SH-SY5Y (cell line): ENCODE measurements at regions not wholly inside any gene's neighbourhood (a gene's known extent, or its start where the extent isn't known, plus 50 kb on each side); places are given as distances from the start of the nearest gene placed in this dataset.

Experiments
- GATA2 ChIP-seq: IDR thresholded peaks from 2 replicates; pipeline ENCODE4 v1.6.1; 2011; ENCODE audit warnings: mild to moderate bottlenecking, low read depth, low read length
- GATA3 ChIP-seq: IDR thresholded peaks from 2 replicates; pipeline ENCODE4 v1.6.1; 2011; ENCODE audit warnings: low read depth, mild to moderate bottlenecking, low read length, moderate library complexity

DNA sequence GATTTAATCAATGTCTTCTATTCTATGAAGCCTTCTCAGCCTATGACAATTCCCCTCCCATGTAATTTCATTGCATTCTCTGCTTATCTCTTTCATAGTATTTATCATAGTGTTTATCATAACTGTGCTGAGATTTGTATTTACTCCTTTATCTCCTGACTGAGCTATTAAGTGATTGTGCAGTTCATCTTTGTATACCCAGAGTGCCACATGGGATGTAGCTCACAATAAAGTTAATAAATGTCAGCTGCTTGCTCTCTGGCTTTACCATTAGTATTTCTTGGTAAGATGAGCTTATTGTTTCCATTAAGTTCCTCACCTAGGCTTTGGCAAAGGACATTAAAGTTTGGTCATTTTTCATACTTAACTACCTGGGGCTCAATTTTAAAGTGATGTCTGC lies 275.1 kb upstream of the MPDZ start:
- TF ChIP-seq GATA2 (peak; percentile 36; the same call in 1 of the 2 replicates), GATA3 (peak; percentile 50; the same call in 1 of the 2 replicates)

DNA sequence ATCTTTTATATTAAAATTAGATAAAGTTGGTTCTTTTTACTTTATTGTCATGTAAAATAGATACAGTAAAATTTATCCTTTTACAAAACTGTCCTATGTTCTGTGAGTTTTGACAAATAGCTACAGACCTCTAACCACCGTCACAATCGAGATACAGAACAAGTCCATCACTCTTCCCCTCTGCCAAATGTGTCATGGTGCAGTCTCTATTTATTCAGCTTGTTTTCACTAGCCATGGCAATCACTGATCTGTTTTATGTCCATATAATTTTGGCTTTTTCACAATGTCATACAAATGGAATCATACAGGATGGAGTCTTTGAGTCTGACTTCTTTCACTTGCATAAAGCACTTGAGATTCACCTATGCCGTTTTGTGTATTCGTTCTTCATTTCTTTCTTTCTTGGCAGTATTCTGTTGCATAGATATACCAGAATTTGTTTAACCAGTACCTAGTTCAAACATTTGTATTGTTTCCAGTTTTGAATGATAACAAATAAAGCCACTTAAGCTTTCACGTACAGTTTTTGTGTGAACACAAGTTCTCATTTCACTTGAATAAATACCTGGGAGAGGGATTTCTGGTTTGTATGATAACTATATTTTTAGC lies 273.2 kb upstream of the MPDZ start:
- TF ChIP-seq GATA3 (no peak), GATA2 (no peak)

DNA sequence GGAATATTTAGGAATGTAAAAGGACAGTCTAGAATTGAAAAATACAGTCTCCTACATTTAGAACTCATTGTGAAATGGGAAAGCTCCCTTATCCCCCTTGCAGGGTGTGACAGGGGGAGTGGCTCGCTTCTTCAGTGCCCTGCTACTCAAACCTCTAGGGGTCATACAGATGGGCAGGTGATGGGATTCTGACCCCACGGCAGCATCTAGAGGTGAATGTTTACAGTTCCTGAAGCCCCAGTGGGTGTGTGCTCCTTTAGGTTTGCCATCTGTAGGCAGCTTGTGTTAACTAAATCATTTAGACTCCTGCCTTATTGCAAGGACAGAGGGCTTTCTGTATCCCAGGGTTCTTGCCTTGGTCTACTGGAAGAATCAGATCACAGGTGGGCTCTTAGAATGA lies 271.0 kb upstream of the MPDZ start:
- no peak for TF ChIP-seq GATA2
- no peak for TF ChIP-seq GATA3

DNA sequence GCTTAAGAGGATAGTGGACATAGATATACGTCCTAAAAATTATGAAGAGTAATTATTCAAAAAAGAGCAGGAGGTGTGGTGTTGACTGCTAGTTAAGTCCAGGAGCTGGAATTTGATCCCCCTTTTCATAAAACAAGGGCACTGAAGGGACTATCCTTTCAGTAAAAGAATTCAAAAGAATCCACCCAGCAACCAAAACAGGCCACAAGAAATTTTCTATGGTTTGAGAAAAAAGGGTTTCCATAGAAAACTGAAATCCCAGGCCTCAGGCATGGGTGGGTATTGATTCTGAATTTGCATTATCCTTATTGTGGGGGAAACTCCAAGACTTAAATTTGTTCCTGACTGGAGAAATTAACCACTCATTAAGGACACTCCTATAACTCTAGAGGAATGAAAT lies 269.0 kb upstream of the MPDZ start:
- TF ChIP-seq GATA2: no peak
- TF ChIP-seq GATA3: no peak

DNA sequence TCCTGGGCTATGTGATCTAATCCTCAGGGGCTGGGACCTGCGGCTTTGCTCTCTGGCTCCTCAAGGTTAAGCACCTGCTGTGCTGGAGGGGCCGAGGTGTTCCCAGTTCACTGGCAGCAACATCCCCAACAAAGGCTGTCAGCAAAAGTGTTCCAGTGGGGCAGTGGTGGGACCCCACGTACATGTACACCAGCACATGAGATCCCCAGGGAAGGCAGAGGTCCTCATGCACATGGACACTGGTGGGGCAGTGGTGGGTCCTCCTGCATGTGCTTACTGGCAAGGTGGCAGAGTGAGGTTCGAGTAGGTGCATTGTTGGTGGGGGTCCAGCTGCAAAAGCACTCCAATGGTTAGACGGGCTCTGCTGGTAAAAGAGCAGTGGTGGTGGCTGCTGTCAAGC lies 255.6 kb upstream of the MPDZ start:
- TF ChIP-seq GATA3: no peak

DNA sequence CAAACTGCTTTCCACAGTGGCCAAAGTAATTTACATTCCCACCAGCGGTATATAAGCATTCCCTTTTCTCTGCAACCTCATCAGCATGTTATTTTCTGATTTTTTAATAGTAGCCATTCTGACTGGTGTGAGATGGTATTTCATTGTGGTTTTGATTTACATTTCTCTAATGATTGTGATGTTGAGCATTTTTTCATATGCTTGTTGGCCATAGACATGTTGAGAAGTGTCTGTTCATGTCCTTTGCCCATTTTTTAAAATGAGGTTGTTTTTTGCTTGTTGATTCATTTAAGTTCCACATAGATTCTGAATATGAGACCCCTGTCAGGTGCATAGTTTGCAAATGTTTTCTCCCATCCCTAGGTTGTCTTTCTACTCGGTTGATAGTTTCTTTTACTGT lies 254.5 kb upstream of the MPDZ start:
- TF ChIP-seq GATA2 (no peak), GATA3 (no peak)

DNA sequence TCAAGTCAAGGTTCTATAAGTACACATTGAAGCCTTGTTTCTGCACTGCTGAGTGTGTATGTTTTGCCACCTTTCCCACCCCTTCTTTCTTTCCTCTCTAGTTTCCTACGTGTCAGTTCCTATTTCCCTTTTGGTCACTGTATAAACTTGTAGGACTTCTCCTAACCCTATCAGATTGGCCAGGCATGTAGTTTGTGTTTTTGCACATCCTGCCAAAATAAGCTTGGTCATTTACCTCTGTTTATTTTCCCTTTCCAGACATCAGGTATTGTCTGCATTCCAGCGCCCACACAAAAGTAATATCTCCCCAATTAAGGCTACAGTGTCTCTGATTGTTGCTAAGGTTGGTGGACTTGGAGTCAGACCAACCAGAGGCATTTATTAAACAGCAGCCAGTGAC lies 252.9 kb upstream of the MPDZ start:
- TF ChIP-seq GATA3 (no peak), GATA2 (no peak)

DNA sequence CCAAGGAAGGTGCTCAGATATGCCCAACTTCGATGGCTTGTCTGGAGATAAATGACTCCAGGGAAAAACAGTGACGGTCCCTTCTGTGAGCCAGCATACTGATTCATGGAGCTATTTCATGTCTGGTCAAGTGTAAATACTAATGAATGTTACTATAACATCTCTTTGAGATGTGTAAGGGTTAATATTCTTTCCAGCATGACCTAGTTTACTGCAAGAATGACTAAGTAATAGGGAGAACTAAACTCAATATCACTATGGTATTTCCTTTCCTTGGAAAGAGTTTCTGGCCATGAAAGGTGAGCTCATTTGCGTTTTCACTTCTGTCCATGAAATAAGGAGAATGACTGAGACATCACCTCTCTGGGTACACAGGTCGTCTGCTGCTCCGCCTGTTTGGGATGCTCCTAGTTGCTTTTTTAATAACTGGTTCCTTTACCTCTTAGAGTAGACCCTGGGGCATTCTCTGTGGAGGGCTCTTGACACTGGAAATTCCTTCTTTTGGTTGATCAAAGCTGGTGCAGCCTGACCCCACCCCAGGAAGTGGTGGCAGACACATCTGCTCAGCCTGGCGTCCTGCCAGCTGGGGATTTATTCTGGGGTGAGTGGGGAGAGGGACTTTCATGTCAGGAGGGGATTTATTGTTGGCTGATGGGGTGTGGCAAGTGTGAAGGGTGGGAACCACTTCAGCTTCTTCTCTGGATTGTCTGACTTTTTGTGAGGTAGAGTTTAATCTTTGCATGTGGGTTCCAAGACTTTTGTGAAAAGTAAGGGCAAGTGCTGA lies 250.0 kb upstream of the MPDZ start:
- TF ChIP-seq GATA3 (no peak), GATA2 (no peak)

DNA sequence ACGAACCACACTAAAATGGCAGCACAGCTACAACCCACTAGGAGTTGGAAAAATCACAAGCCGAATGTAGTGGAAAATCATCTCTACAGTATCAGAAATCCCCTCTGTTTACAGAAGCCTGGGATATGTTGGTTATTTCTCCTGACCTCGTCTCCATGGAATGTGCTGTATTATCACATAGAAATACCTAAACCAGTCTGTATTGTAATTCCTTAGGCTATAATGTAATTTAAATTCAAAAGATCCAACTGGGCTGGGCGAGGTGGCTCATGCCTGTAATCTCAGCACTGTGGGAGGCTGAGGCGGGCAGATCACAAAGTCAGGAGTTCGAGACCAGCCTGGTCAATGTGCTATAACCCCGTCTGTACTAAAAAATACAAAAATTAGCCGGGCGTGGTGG lies 244.8 kb upstream of the MPDZ start:
- TF ChIP-seq GATA2: no peak
- no peak for TF ChIP-seq GATA3

DNA sequence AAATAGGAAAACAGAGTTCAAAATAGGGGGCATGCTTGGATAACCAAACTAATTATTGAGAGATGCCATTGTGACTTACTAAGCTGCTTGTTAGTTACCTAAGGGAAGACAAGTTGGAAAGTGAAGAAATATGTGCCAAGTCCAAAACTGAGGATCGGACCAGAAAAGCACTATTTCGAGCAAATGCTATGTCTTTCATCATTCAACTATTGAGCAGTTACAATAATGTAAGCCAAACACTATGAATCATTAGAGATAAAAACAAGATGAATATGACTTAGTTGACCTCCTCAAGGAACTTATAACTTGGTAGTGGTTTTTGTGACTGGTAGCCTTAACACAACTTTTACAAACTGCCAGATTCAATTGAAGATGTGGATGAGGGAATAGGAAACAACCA lies 240.6 kb upstream of the MPDZ start:
- TF ChIP-seq GATA3 (no peak), GATA2 (no peak)

DNA sequence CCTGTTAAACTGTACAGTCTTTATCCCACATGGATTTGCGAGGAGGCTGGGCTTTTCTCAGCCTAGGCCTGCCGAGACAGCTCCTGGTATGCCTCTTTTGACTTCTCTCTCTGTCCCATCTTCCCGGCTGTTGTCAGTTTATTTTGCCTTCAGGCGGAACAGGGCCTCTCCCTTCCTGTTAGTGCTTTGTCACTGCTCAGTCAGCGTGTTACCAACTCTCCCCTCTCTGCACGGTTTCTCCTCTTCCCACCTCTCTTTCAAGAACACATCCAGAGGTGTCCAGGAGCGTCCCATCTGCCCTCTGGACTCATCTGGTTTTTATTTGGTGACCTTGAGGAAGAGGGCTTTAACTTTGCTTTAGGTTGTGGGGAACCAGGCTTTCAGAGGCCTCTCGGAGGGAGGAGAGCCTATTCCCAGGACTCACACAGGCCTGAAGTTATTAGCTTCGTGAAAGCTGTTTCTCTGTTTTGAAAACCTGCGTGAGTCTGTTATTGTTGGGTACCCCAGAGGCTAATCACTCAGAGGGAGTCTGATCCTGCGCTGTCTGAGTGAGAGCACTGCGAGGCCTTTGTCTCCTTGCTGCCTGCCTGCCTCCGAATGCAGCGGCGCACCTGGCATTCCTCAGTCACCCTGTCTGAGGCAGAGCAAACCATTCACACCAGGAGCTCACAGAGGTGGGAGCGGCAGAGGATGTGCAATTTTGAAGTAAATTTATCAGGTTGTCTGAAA lies 234.4 kb upstream of the MPDZ start:
- TF ChIP-seq GATA3 (no peak), GATA2 (no peak)

DNA sequence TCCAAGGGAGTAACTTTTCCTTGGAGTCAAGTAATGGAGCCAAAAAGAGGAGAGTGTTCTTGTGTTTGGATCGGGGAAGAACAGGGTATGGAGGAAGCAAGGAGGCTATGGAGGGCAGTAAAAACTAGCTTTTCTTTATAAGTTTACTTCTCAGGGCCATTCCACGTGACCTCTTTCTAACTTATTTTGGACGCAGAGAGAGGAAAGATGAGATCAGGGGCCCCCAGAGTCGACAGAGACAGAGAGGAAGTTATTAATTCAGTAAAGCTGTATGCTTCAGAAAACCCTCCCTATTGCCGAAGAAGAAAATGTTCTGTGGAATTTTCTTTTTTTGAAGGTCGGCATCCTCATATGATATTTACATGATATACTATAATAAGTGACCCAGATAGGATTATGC lies 233.8 kb upstream of the MPDZ start:
- no peak for TF ChIP-seq GATA2
- no peak for TF ChIP-seq GATA3

DNA sequence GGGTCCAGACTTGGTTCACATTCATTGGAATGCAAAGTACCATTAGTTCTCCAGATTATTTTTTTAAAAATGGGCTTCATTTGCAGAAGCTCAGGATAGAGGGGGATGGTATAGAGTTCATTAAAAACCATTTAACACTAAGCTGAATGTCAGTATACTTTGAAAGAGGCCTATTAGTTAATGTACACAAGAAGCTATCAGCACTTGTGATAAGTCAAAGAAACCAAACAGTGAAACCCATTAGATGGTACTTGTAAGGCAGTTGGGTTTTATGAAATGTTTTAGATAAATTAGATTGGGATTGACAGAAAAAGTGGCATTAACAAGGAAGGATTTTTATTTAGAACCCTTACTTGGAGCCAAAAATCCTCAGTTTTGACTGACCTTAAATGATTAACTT lies 229.2 kb upstream of the MPDZ start:
- no peak for TF ChIP-seq GATA2
- TF ChIP-seq GATA3: no peak

DNA sequence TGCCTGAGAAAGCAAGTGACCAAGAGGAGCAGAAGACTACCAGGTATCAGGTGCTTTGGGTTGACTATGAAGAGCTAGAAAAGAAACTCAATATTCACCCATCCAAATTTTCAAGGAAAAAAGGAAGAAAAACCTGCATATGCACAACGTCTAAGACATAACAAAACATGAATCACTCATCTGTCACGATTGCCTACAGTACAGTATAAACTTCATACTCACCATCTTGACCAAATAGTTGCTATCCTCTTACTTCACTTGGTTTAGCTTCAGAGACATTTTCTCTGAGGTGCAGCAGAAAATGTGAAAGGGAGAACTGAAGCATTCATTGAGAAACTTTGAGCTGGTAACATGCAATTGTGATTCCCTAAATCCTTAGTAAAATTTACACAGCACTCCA lies 228.6 kb upstream of the MPDZ start:
- TF ChIP-seq GATA3 (no peak), GATA2 (no peak)

DNA sequence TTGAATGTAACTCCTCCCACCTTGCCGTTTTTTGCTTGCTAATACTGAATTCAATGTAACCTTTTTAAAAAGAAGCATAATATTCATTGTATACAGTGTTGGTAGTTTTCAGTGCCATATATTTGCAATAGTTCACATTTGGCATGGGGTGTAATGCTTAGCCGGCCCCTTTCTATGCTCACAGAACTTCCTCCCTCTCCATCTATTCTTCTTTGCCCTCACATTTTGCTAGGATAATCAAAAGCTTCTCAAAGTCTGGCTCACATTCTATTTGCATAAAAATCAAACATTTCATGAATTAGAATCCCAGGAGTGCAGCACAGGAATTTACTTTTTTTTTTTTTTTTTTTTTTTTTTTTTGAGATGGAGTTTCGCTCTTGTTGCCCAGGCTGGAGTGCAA lies 226.3 kb upstream of the MPDZ start:
- no peak for TF ChIP-seq GATA2
- TF ChIP-seq GATA3: no peak

DNA sequence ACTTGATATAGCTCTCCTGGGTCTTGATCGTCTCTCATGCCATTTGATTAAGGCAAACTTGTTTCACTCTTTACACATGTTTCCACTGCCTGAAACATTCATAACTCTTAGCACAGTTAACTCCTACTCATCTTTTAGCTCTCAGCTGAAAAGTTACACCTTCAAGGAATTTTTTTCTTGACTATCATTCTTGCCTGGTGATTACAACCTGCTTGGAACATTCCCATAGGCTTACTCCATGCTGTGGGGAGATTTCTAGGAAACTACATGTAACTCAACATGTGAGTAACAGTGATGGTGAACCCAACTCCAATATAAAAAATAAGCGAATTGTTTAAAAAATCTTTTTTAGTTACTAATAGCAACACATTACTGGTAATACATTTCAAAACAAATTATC lies 224.1 kb upstream of the MPDZ start:
- TF ChIP-seq GATA2: no peak
- TF ChIP-seq GATA3: no peak
